OCI-LY7 (cell line): ENCODE measurements at regions not wholly inside any gene's neighbourhood (a gene's known extent, or its start where the extent isn't known, plus 50 kb on each side); places are given as distances from the start of the nearest gene placed in this dataset.
"Not testable (repeated sequence)": the region's sequence is repeated elsewhere in the genome, so short reads cannot be mapped to it uniquely, and the experiment has no call there.

Experiments used
- EZH2phosphoT487 ChIP-seq: fragments of 200-600 bp; sonication (generic); IDR thresholded peaks from 2 replicates; pipeline ENCODE4 v1.6.1; 2018; ENCODE audit warnings: low read depth, borderline replicate concordance, mild to moderate bottlenecking, mixed run types, antibody characterized with exemption, low read length, moderate library complexity, mixed read lengths
- TF ChIP-seq, protein P1 (sequence below): fragments of 200-600 bp; sonication (generic); conservative IDR thresholded peaks from 2 replicates; pipeline ENCODE4 v1.5.1; 2014; ENCODE audit warnings: mild to moderate bottlenecking, antibody characterized with exemption, low read length, moderate library complexity, mixed read lengths

DNA sequence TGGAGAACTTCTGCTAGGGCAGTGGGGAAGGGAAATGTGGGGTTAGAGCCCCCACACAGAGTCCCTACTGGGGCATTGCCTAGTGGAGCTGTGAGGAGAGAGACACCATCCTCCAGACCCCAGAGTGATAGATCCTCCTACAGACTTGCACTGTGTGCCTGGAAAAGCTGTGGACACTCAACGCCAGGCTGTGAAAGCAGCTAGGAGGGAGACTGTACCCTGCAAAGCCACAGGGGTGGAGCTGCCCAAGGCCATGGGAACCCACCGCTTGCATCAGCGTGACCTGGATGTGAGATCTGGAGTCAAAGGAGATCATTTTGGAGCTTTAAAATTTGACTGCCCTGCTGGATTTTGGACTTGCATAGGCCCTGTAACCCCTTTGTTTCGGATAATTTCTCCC lies 69.4 kb upstream of the GRIN3A start:
- TF ChIP-seq, protein P1, sequence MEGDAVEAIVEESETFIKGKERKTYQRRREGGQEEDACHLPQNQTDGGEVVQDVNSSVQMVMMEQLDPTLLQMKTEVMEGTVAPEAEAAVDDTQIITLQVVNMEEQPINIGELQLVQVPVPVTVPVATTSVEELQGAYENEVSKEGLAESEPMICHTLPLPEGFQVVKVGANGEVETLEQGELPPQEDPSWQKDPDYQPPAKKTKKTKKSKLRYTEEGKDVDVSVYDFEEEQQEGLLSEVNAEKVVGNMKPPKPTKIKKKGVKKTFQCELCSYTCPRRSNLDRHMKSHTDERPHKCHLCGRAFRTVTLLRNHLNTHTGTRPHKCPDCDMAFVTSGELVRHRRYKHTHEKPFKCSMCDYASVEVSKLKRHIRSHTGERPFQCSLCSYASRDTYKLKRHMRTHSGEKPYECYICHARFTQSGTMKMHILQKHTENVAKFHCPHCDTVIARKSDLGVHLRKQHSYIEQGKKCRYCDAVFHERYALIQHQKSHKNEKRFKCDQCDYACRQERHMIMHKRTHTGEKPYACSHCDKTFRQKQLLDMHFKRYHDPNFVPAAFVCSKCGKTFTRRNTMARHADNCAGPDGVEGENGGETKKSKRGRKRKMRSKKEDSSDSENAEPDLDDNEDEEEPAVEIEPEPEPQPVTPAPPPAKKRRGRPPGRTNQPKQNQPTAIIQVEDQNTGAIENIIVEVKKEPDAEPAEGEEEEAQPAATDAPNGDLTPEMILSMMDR: not testable (repeated sequence)
- not testable (repeated sequence) for TF ChIP-seq EZH2phosphoT487
